ENCODE measurements at regions not wholly inside any gene's neighbourhood (a gene's known extent, or its start where the extent isn't known, plus 50 kb on each side); places are given as distances from the start of the nearest gene placed in this dataset.

DNA sequence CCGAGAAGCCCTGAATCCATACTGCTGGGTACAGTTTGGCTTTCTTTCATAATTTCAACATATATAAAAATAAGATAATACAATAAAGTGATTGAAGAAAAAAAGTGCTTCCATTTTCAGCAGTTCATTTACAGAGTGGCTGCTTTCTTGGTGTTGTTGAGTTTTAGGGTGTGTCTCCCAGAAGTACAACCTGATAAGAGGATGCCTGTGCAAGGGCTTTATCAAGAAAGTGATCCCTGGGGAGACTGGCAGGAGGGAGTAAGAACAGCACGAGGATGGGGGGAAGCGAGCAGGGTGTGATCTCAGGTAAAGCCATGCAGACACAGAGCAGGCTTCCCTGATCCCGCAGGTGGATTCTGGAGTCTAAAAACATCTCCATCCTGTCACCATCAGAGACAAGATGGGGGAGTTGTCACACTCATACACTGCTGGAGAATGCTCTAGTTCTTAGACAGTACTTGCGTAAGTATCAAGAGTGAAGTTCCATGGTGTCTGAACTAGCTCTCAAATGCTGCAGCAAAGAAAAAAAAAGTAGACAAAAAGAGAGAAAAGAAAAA lies 395.9 kb downstream of the CDH26 start:
- Histone ChIP-seq H2BK5ac (ENCODE audit: low read length) (no peak overlapping the region), H3K4ac (ENCODE audit: low read length) (no peak overlapping the region), H3K27ac (replicated peaks; ENCODE audit: low read length) (no peak overlapping the region), H2BK15ac (ENCODE audit: low read length) (no peak overlapping the region), H3K18ac (ENCODE audit: low read length) (no peak overlapping the region), H2AK5ac (ENCODE audit: low read depth, low read length) (no peak overlapping the region), H2AFZ (ENCODE audit: low read length) (no peak overlapping the region), H3K4me3 (ENCODE audit: low read length in 2 of 2) (no peak overlapping the region), H2BK12ac (ENCODE audit: low read length) (no peak overlapping the region), H3K23ac (ENCODE audit: low read depth, low read length, poor library complexity) (no peak overlapping the region), H3K9ac (ENCODE audit: low read depth, low read length, poor library complexity) (no peak overlapping the region), H4K8ac (ENCODE audit: low read depth, low read length) (no peak overlapping the region), H2BK120ac (ENCODE audit: low read depth, low read length) (no peak overlapping the region), H3K27me3 (ENCODE audit: control insufficient read depth in 3 of 3, insufficient read depth in 3 of 3, low read depth in 1 of 3, low read length in 3 of 3) (no peaks in the 10 kb centered on the region), H3K4me2 (ENCODE audit: insufficient read depth, low read length, poor library complexity, severe bottlenecking) (no peak overlapping the region), H4K91ac (ENCODE audit: low read depth, low read length, poor library complexity) (no peak overlapping the region), H3K9me3 (replicated peaks in 1 of 2; ENCODE audit: control insufficient read depth in 2 of 2, insufficient read depth in 1 of 2, low read depth in 1 of 2, low read length in 2 of 2) (no peaks in the 10 kb centered on the region), H3K14ac (ENCODE audit: low read length) (no peak overlapping the region), H3K36me3 (replicated peaks in 1 of 2; ENCODE audit: control insufficient read depth in 2 of 2, insufficient read depth in 2 of 2, low read length in 2 of 2) (no peaks in the 10 kb centered on the region), H3K79me1 (ENCODE audit: low read depth, low read length) (no peaks in the 10 kb centered on the region), H3K4me1 (ENCODE audit: control insufficient read depth in 2 of 2, insufficient read depth in 1 of 2, low read depth in 1 of 2, low read length in 2 of 2) (peaks cover 0 to 2% of the 10 kb centered on the region in 2 donors)
- DNase-seq (ENCODE audit: low spot score) = no peak
- no CpG with 5 or more reads among the region's 5 CpGs for WGBS, 2 donors (ENCODE audit: extremely low coverage in 2 of 2, insufficient read length in 2 of 2, insufficient replicate concordance in 1 of 2)

GRCh38 chr20:60358101-60358500 lies 399.9 kb downstream of the CDH26 start:
- H3K18ac ChIP-seq (ENCODE audit: low read length) = no peak overlapping the region
- H3K4me1 ChIP-seq (ENCODE audit: control insufficient read depth in 2 of 2, insufficient read depth in 1 of 2, low read depth in 1 of 2, low read length in 2 of 2) = peaks cover 0 to 5% of the 10 kb centered on the region in 2 donors
- H2AFZ ChIP-seq (ENCODE audit: low read length) = no peak overlapping the region
- H4K8ac ChIP-seq (ENCODE audit: low read depth, low read length) = no peak overlapping the region
- no peaks in the 10 kb centered on the region for H3K36me3 ChIP-seq (replicated peaks in 1 of 2; ENCODE audit: control insufficient read depth in 2 of 2, insufficient read depth in 2 of 2, low read length in 2 of 2)
- no peaks in the 10 kb centered on the region for H3K79me1 ChIP-seq (ENCODE audit: low read depth, low read length)
- H2AK5ac ChIP-seq (ENCODE audit: low read depth, low read length) = no peak overlapping the region
- H3K4me2 ChIP-seq (ENCODE audit: insufficient read depth, low read length, poor library complexity, severe bottlenecking) = no peak overlapping the region
- no peak overlapping the region for H3K27ac ChIP-seq (replicated peaks; ENCODE audit: low read length)
- H3K27me3 ChIP-seq (ENCODE audit: control insufficient read depth in 3 of 3, insufficient read depth in 3 of 3, low read depth in 1 of 3, low read length in 3 of 3) = no peaks in the 10 kb centered on the region
- WGBS, 2 donors (ENCODE audit: extremely low coverage in 2 of 2, insufficient read length in 2 of 2, insufficient replicate concordance in 1 of 2) = no CpG with 5 or more reads among the region's 4 CpGs
- no peak overlapping the region for H3K23ac ChIP-seq (ENCODE audit: low read depth, low read length, poor library complexity)
- H2BK15ac ChIP-seq (ENCODE audit: low read length) = no peak overlapping the region
- no peaks in the 10 kb centered on the region for H3K9me3 ChIP-seq (replicated peaks in 1 of 2; ENCODE audit: control insufficient read depth in 2 of 2, insufficient read depth in 1 of 2, low read depth in 1 of 2, low read length in 2 of 2)
- H3K4me3 ChIP-seq (ENCODE audit: low read length in 2 of 2) = no peak overlapping the region
- no peak overlapping the region for H4K91ac ChIP-seq (ENCODE audit: low read depth, low read length, poor library complexity)
- H3K14ac ChIP-seq (ENCODE audit: low read length) = no peak overlapping the region
- no peak for DNase-seq (ENCODE audit: low spot score)
- H3K9ac ChIP-seq (ENCODE audit: low read depth, low read length, poor library complexity) = no peak overlapping the region
- H2BK5ac ChIP-seq (ENCODE audit: low read length) = no peak overlapping the region
- no peak overlapping the region for H2BK120ac ChIP-seq (ENCODE audit: low read depth, low read length)
- no peak overlapping the region for H3K4ac ChIP-seq (ENCODE audit: low read length)
- H2BK12ac ChIP-seq (ENCODE audit: low read length) = no peak overlapping the region

- no peak overlapping the region for H3K27ac ChIP-seq (replicated peaks; ENCODE audit: low read length)
- no peak overlapping the region for H3K9ac ChIP-seq (ENCODE audit: low read depth, low read length, poor library complexity)
- no peaks in the 10 kb centered on the region for H3K27me3 ChIP-seq (ENCODE audit: control insufficient read depth in 3 of 3, insufficient read depth in 3 of 3, low read depth in 1 of 3, low read length in 3 of 3)
- H3K9me3 ChIP-seq (replicated peaks in 1 of 2; ENCODE audit: control insufficient read depth in 2 of 2, insufficient read depth in 1 of 2, low read depth in 1 of 2, low read length in 2 of 2) = no peaks in the 10 kb centered on the region
- peak overlapping the region in 1 of 2 donors; percentile 9 for H3K4me3 ChIP-seq (ENCODE audit: low read length in 2 of 2)
- no peaks in the 10 kb centered on the region for H3K36me3 ChIP-seq (replicated peaks in 1 of 2; ENCODE audit: control insufficient read depth in 2 of 2, insufficient read depth in 2 of 2, low read length in 2 of 2)
- H4K8ac ChIP-seq (ENCODE audit: low read depth, low read length) = no peak overlapping the region
- no peak overlapping the region for H3K14ac ChIP-seq (ENCODE audit: low read length)
- no peak overlapping the region for H3K4me2 ChIP-seq (ENCODE audit: insufficient read depth, low read length, poor library complexity, severe bottlenecking)
- H3K18ac ChIP-seq (ENCODE audit: low read length) = peak overlapping the region; percentile 35
- H2BK5ac ChIP-seq (ENCODE audit: low read length) = no peak overlapping the region
- no peak overlapping the region for H2BK120ac ChIP-seq (ENCODE audit: low read depth, low read length)
- no peak overlapping the region for H3K23ac ChIP-seq (ENCODE audit: low read depth, low read length, poor library complexity)
- H2AFZ ChIP-seq (ENCODE audit: low read length) = no peak overlapping the region
- no peak overlapping the region for H4K91ac ChIP-seq (ENCODE audit: low read depth, low read length, poor library complexity)
- H3K4me1 ChIP-seq (ENCODE audit: control insufficient read depth in 2 of 2, insufficient read depth in 1 of 2, low read depth in 1 of 2, low read length in 2 of 2) = peaks cover 0 to 4% of the 10 kb centered on the region in 2 donors
- WGBS, 2 donors (ENCODE audit: extremely low coverage in 2 of 2, insufficient read length in 2 of 2, insufficient replicate concordance in 1 of 2) = no CpG with 5 or more reads among the region's 5 CpGs
- H3K4ac ChIP-seq (ENCODE audit: low read length) = no peak overlapping the region
- H2BK15ac ChIP-seq (ENCODE audit: low read length) = no peak overlapping the region
- H2AK5ac ChIP-seq (ENCODE audit: low read depth, low read length) = no peak overlapping the region
- H3K79me1 ChIP-seq (ENCODE audit: low read depth, low read length) = no peaks in the 10 kb centered on the region
- H2BK12ac ChIP-seq (ENCODE audit: low read length) = no peak overlapping the region
- no peak for DNase-seq (ENCODE audit: low spot score)
Measured at GRCh38 chr20:60359010-60359409, 400.8 kb downstream of the CDH26 start.

DNA sequence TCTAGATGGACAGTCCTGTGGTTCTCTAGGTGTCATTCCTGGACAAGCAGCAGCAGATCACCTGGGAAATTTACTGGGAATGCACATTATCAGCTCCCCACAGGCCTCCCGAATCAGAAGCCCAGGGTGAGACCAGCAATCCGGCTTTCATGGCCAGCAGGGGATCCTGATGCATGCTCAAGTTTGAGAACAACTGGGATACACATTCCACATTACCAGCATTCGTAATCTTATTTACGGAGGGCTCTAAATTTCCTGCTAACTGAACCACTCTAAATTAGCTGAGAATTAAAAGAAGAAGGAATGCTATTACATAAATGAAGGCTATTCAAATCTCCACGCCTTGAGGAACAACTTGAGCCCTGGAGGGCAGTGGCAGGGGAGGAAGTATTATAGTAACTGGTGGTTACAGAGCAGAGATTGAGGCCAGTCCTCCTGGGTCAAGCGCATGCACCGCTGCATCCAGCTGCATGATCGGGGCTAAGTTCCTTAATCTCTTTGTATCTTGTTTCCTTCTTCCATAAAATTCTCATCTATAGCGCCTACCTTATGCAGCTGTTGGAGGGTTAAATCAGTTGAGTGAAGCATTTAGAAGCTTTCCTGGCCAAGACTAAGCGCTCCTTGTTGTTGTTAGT lies 403.7 kb downstream of the CDH26 start:
- Histone ChIP-seq H3K36me3 (replicated peaks in 1 of 2; ENCODE audit: control insufficient read depth in 2 of 2, insufficient read depth in 2 of 2, low read length in 2 of 2) (no peaks in the 10 kb centered on the region), H2BK120ac (ENCODE audit: low read depth, low read length) (no peak overlapping the region), H3K18ac (ENCODE audit: low read length) (no peak overlapping the region), H3K4me2 (ENCODE audit: insufficient read depth, low read length, poor library complexity, severe bottlenecking) (no peak overlapping the region), H3K14ac (ENCODE audit: low read length) (no peak overlapping the region), H2BK5ac (ENCODE audit: low read length) (no peak overlapping the region), H3K9me3 (replicated peaks in 1 of 2; ENCODE audit: control insufficient read depth in 2 of 2, insufficient read depth in 1 of 2, low read depth in 1 of 2, low read length in 2 of 2) (no peaks in the 10 kb centered on the region), H3K4me1 (ENCODE audit: control insufficient read depth in 2 of 2, insufficient read depth in 1 of 2, low read depth in 1 of 2, low read length in 2 of 2) (peaks cover 0 to 4% of the 10 kb centered on the region in 2 donors), H2BK15ac (ENCODE audit: low read length) (no peak overlapping the region), H3K4ac (ENCODE audit: low read length) (no peak overlapping the region), H2BK12ac (ENCODE audit: low read length) (no peak overlapping the region), H4K8ac (ENCODE audit: low read depth, low read length) (no peak overlapping the region), H3K9ac (ENCODE audit: low read depth, low read length, poor library complexity) (no peak overlapping the region), H3K27ac (replicated peaks; ENCODE audit: low read length) (no peak overlapping the region), H3K27me3 (ENCODE audit: control insufficient read depth in 3 of 3, insufficient read depth in 3 of 3, low read depth in 1 of 3, low read length in 3 of 3) (no peaks in the 10 kb centered on the region), H3K4me3 (ENCODE audit: low read length in 2 of 2) (no peak overlapping the region), H2AFZ (ENCODE audit: low read length) (no peak overlapping the region), H3K79me1 (ENCODE audit: low read depth, low read length) (no peaks in the 10 kb centered on the region), H2AK5ac (ENCODE audit: low read depth, low read length) (no peak overlapping the region), H3K23ac (ENCODE audit: low read depth, low read length, poor library complexity) (no peak overlapping the region), H4K91ac (ENCODE audit: low read depth, low read length, poor library complexity) (no peak overlapping the region)
- no peak for DNase-seq (ENCODE audit: low spot score)
- no CpG with 5 or more reads among the region's 10 CpGs for WGBS, 2 donors (ENCODE audit: extremely low coverage in 2 of 2, insufficient read length in 2 of 2, insufficient replicate concordance in 1 of 2)

Data from neuronal stem cell (in vitro differentiated cells).